T-helper 17 cell (primary cell): ENCODE measurements at regions not wholly inside any gene's neighbourhood (a gene's known extent, or its start where the extent isn't known, plus 50 kb on each side); places are given as distances from the start of the nearest gene placed in this dataset.
"Not testable (repeated sequence)": the region's sequence is repeated elsewhere in the genome, so short reads cannot be mapped to it uniquely, and the experiment has no call there.

Experiments
- ATAC-seq: fragments of 150-1000 bp; cut with Tn5 transposase; 2 replicates; pipeline ENCODE4 v1.10.0; 2021; ENCODE audit warnings: mild to moderate bottlenecking, moderate library complexity
- DNase-seq, 3 donors: peaks; one replicate each; pipeline versions ENCODE4 v3.0.0 to v3.0.0-alpha.2; 2020 to 2021
- H3K9me3 ChIP-seq: one replicate; pipeline ENCODE4 v1.7.0; 2013; ENCODE audit warnings: low read length, mild to moderate bottlenecking; ENCODE audit not compliant: control insufficient read depth, poor library complexity, severe bottlenecking
- H3K27ac Mint-ChIP-seq: one replicate; pipeline ENCODE4 v1.8.0; 2022; ENCODE audit warnings: mild to moderate bottlenecking, moderate library complexity, mixed read lengths
- H3K27me3 Mint-ChIP-seq: one replicate; pipeline ENCODE4 v1.8.0; 2022; ENCODE audit warnings: mixed read lengths
- H3K36me3 Mint-ChIP-seq: one replicate; pipeline ENCODE4 v1.8.0; 2022; ENCODE audit warnings: low read depth, mixed read lengths
- H3K4me1 Mint-ChIP-seq: one replicate; pipeline ENCODE4 v1.8.0; 2022; ENCODE audit warnings: mild to moderate bottlenecking, mixed read lengths
- H3K4me3 Mint-ChIP-seq: one replicate; pipeline ENCODE4 v1.8.0; 2022; ENCODE audit warnings: mild to moderate bottlenecking, moderate library complexity, mixed read lengths

GRCh38 chr2:236367506-236368289 is 103.5 kb upstream of the ASB18 start:
- Mint-ChIP-seq H3K4me1 (peaks cover 39% of the 10 kb centered on the region), H3K4me3 (peak overlapping the region; percentile 84), H3K27me3 (peaks cover 14% of the 10 kb centered on the region), H3K36me3 (no peaks in the 10 kb centered on the region), H3K27ac (peak overlapping the region; percentile 68)
- no peak for ATAC-seq
- no peak for DNase-seq
- no peaks in the 10 kb centered on the region for H3K9me3 ChIP-seq

- DNase-seq (no peak), ATAC-seq (no peak)
- no peak overlapping the region for H3K4me3 Mint-ChIP-seq
- H3K4me1 Mint-ChIP-seq: peaks cover 39% of the 10 kb centered on the region
- peaks cover 22% of the 10 kb centered on the region for H3K27me3 Mint-ChIP-seq
- H3K9me3 ChIP-seq: no peaks in the 10 kb centered on the region
- H3K36me3 Mint-ChIP-seq: no peaks in the 10 kb centered on the region
- no peak overlapping the region for H3K27ac Mint-ChIP-seq
Measured at GRCh38 chr2:236369661-236370062, 105.5 kb upstream of the ASB18 start.

- peaks cover 33% of the 10 kb centered on the region for H3K27me3 Mint-ChIP-seq
Measured at GRCh38 chr2:236370847-236371409, 106.7 kb upstream of the ASB18 start.

GRCh38 chr2:236375973-236376476 is 111.8 kb upstream of the ASB18 start:
- H3K4me3 Mint-ChIP-seq: no peak overlapping the region
- ATAC-seq (no peak), DNase-seq (no peak)
- peaks cover 7% of the 10 kb centered on the region for H3K4me1 Mint-ChIP-seq
- no peaks in the 10 kb centered on the region for H3K9me3 ChIP-seq
- H3K27me3 Mint-ChIP-seq: peaks cover 41% of the 10 kb centered on the region
- no peak overlapping the region for H3K27ac Mint-ChIP-seq
- H3K36me3 Mint-ChIP-seq: no peaks in the 10 kb centered on the region

More at GRCh38 chr2:236370847-236371409, 106.7 kb upstream of the ASB18 start:
- Mint-ChIP-seq H3K27ac (no peak overlapping the region), H3K36me3 (no peaks in the 10 kb centered on the region), H3K4me3 (no peak overlapping the region), H3K4me1 (peaks cover 30% of the 10 kb centered on the region)
- DNase-seq: no peak
- H3K9me3 ChIP-seq: no peaks in the 10 kb centered on the region
- ATAC-seq: no peak

- no peak overlapping the region for H3K4me3 Mint-ChIP-seq
- no peak overlapping the region for H3K27ac Mint-ChIP-seq
- H3K4me1 Mint-ChIP-seq: peaks cover 10% of the 10 kb centered on the region
- ATAC-seq (no peak), DNase-seq (no peak)
- no peaks in the 10 kb centered on the region for H3K9me3 ChIP-seq
- H3K36me3 Mint-ChIP-seq: no peaks in the 10 kb centered on the region
- peaks cover 39% of the 10 kb centered on the region for H3K27me3 Mint-ChIP-seq
Measured at GRCh38 chr2:236376566-236377244, 112.5 kb upstream of the ASB18 start.

GRCh38 chr2:236380051-236380612 is 115.9 kb upstream of the ASB18 start:
- no peak overlapping the region for H3K4me3 Mint-ChIP-seq
- H3K4me1 Mint-ChIP-seq: peaks cover 7% of the 10 kb centered on the region
- H3K36me3 Mint-ChIP-seq: no peaks in the 10 kb centered on the region
- no peak for DNase-seq
- no peak for ATAC-seq
- H3K27me3 Mint-ChIP-seq: peaks cover 28% of the 10 kb centered on the region
- no peak overlapping the region for H3K27ac Mint-ChIP-seq
- H3K9me3 ChIP-seq: no peaks in the 10 kb centered on the region

- Mint-ChIP-seq H3K27me3 (peaks cover 17% of the 10 kb centered on the region), H3K4me3 (peak overlapping the region; percentile 9)
- H3K4me1 Mint-ChIP-seq, ATAC-seq, H3K9me3 ChIP-seq, H3K36me3 Mint-ChIP-seq, DNase-seq, H3K27ac Mint-ChIP-seq: not testable (repeated sequence)
Measured at GRCh38 chr2:236381253-236381652, 117.0 kb upstream of the ASB18 start.

GRCh38 chr2:236389284-236390216 is 125.3 kb upstream of the ASB18 start:
- H3K4me1 Mint-ChIP-seq, DNase-seq, H3K27ac Mint-ChIP-seq, H3K4me3 Mint-ChIP-seq, H3K36me3 Mint-ChIP-seq, ATAC-seq, H3K9me3 ChIP-seq: not testable (repeated sequence)
- H3K27me3 Mint-ChIP-seq: peaks cover 23% of the 10 kb centered on the region

GRCh38 chr2:236393101-236393500 is 128.9 kb upstream of the ASB18 start:
- ATAC-seq (no peak), DNase-seq (no peak)
- no peaks in the 10 kb centered on the region for H3K9me3 ChIP-seq
- Mint-ChIP-seq H3K36me3 (peaks cover 4% of the 10 kb centered on the region), H3K4me3 (no peak overlapping the region), H3K27me3 (peaks cover 28% of the 10 kb centered on the region), H3K4me1 (peaks cover 5% of the 10 kb centered on the region), H3K27ac (peak overlapping the region; percentile 51)

- Mint-ChIP-seq H3K36me3 (peaks cover 4% of the 10 kb centered on the region), H3K4me3 (no peak overlapping the region), H3K27me3 (peaks cover 28% of the 10 kb centered on the region), H3K27ac (peak overlapping the region; percentile 51), H3K4me1 (peaks cover 5% of the 10 kb centered on the region)
- ATAC-seq (no peak), DNase-seq (no peak)
- no peaks in the 10 kb centered on the region for H3K9me3 ChIP-seq
Measured at GRCh38 chr2:236393581-236393980, 129.4 kb upstream of the ASB18 start.

GRCh38 chr2:236394571-236394970 is 130.4 kb upstream of the ASB18 start:
- ATAC-seq: no peak
- Mint-ChIP-seq H3K27ac (no peak overlapping the region), H3K4me3 (no peak overlapping the region), H3K36me3 (peaks cover 3% of the 10 kb centered on the region), H3K27me3 (peaks cover 28% of the 10 kb centered on the region), H3K4me1 (peaks cover 5% of the 10 kb centered on the region)
- no peak for DNase-seq
- no peaks in the 10 kb centered on the region for H3K9me3 ChIP-seq

- H3K36me3 Mint-ChIP-seq: peaks cover 2% of the 10 kb centered on the region
- H3K27ac Mint-ChIP-seq: no peak overlapping the region
- ATAC-seq (no peak), DNase-seq (no peak)
- H3K4me3 Mint-ChIP-seq: no peak overlapping the region
- no peaks in the 10 kb centered on the region for H3K9me3 ChIP-seq
- H3K27me3 Mint-ChIP-seq: peaks cover 30% of the 10 kb centered on the region
- H3K4me1 Mint-ChIP-seq: peaks cover 5% of the 10 kb centered on the region
Measured at GRCh38 chr2:236395067-236395466, 130.9 kb upstream of the ASB18 start.
